H9 (cell line): ENCODE measurements at regions not wholly inside any gene's neighbourhood (a gene's known extent, or its start where the extent isn't known, plus 50 kb on each side); places are given as distances from the start of the nearest gene placed in this dataset.

ENCODE experiments used
- DNase-seq: peaks from one replicate; pipeline ENCODE4 v3.0.0-alpha.2; 2017
- H2AFZ ChIP-seq: one replicate; pipeline ENCODE4 v1.6.1; 2013; ENCODE audit warnings: mild to moderate bottlenecking, low read length, control low read depth, moderate library complexity
- H2AK5ac ChIP-seq: 2 replicates; pipeline ENCODE4 v1.6.1; 2013; ENCODE audit warnings: low read length, control low read depth, mixed read lengths; ENCODE audit not compliant: insufficient read length
- H2BK120ac ChIP-seq: one replicate; pipeline ENCODE4 v1.6.1; 2013; ENCODE audit warnings: low read depth, mild to moderate bottlenecking, low read length, control low read depth, inconsistent platforms; ENCODE audit not compliant: poor library complexity, severe bottlenecking
- H2BK12ac ChIP-seq: 2 replicates; pipeline ENCODE4 v1.6.1; 2013; ENCODE audit warnings: low read length, control low read depth, mixed read lengths, low read depth; ENCODE audit not compliant: insufficient read length
- H2BK15ac ChIP-seq: 2 replicates; pipeline ENCODE4 v1.6.1; 2013; ENCODE audit warnings: low read depth, low read length, control low read depth
- H2BK20ac ChIP-seq: one replicate; pipeline ENCODE4 v1.6.1; 2013; ENCODE audit warnings: low read depth, mild to moderate bottlenecking, low read length, control low read depth, inconsistent platforms; ENCODE audit not compliant: poor library complexity, severe bottlenecking
- H2BK5ac ChIP-seq: 2 replicates; pipeline ENCODE4 v1.6.1; 2013; ENCODE audit warnings: low read length, control low read depth, mixed read lengths; ENCODE audit not compliant: insufficient read length
- H3K14ac ChIP-seq: 2 replicates; pipeline ENCODE4 v1.6.1; 2013; ENCODE audit warnings: low read length, control low read depth; ENCODE audit not compliant: insufficient read depth
- H3K18ac ChIP-seq: 2 replicates; pipeline ENCODE4 v1.6.1; 2013; ENCODE audit warnings: low read depth, mild to moderate bottlenecking, mixed read lengths, low read length, control low read depth; ENCODE audit not compliant: insufficient read length
- H3K23ac ChIP-seq: 2 replicates; pipeline ENCODE4 v1.6.1; 2013; ENCODE audit warnings: low read length, control low read depth, mixed read lengths, low read depth; ENCODE audit not compliant: insufficient read length
- H3K23me2 ChIP-seq: 2 replicates; pipeline ENCODE4 v1.6.1; 2013; ENCODE audit warnings: low read depth, mild to moderate bottlenecking, mixed read lengths, low read length, control low read depth; ENCODE audit not compliant: insufficient read length, poor library complexity, severe bottlenecking
- H3K27ac ChIP-seq: 2 replicates; pipeline ENCODE4 v1.5.1; 2013; ENCODE audit warnings: low read length, control low read depth, mixed read lengths, low read depth; ENCODE audit not compliant: insufficient read length
- H3K27me3 ChIP-seq: 2 replicates; pipeline ENCODE4 v1.6.1; 2013; ENCODE audit warnings: low read length, control low read depth, inconsistent platforms; ENCODE audit not compliant: insufficient read depth
- H3K4ac ChIP-seq: 2 replicates; pipeline ENCODE4 v1.6.1; 2013; ENCODE audit warnings: low read depth, mild to moderate bottlenecking, control low read depth, inconsistent platforms, low read length, moderate library complexity
- H3K4me1 ChIP-seq: 2 replicates; pipeline ENCODE4 v1.6.1; 2013; ENCODE audit warnings: low read length, control low read depth, inconsistent platforms; ENCODE audit not compliant: insufficient read depth
- H3K4me2 ChIP-seq: 2 replicates; pipeline ENCODE4 v1.6.1; 2013; ENCODE audit warnings: low read length, control low read depth, mixed read lengths; ENCODE audit not compliant: insufficient read length, insufficient read depth
- H3K56ac ChIP-seq: 2 replicates; pipeline ENCODE4 v1.6.1; 2013; ENCODE audit warnings: low read depth, mild to moderate bottlenecking, mixed read lengths, low read length, control low read depth; ENCODE audit not compliant: insufficient read length
- H3K79me1 ChIP-seq: 2 replicates; pipeline ENCODE4 v1.6.1; 2013; ENCODE audit warnings: low read depth, mild to moderate bottlenecking, moderate library complexity, low read length, control low read depth, inconsistent platforms; ENCODE audit not compliant: insufficient read depth, poor library complexity, severe bottlenecking
- H3K79me2 ChIP-seq: 2 replicates; pipeline ENCODE4 v1.6.1; 2013; ENCODE audit warnings: low read length, control low read depth, inconsistent platforms; ENCODE audit not compliant: insufficient read depth
- H3K9ac ChIP-seq: 2 replicates; pipeline ENCODE4 v1.6.1; 2013; ENCODE audit warnings: low read length, control low read depth, mixed read lengths; ENCODE audit not compliant: insufficient read length; ENCODE audit errors: extremely low read depth
- H3K9me3 ChIP-seq: one replicate; pipeline ENCODE4 v1.6.1; 2013; ENCODE audit warnings: low read depth, low read length, inconsistent platforms; ENCODE audit not compliant: control insufficient read depth
- H3T11ph ChIP-seq: one replicate; pipeline ENCODE4 v1.6.1; 2013; ENCODE audit warnings: mild to moderate bottlenecking, low read length, control low read depth, inconsistent platforms
- H4K20me1 ChIP-seq: one replicate; pipeline ENCODE4 v1.6.1; 2013; ENCODE audit not compliant: control insufficient read depth, insufficient read length, insufficient read depth
- H4K5ac ChIP-seq: 2 replicates; pipeline ENCODE4 v1.6.1; 2013; ENCODE audit warnings: low read depth, mild to moderate bottlenecking, mixed read lengths, low read length, control low read depth; ENCODE audit not compliant: insufficient read length
- H4K8ac ChIP-seq: replicated peaks from 2 replicates; pipeline ENCODE4 v1.6.1; 2013; ENCODE audit warnings: low read length, control low read depth, mixed read lengths, low read depth; ENCODE audit not compliant: insufficient read length
- H4K91ac ChIP-seq: 2 replicates; pipeline ENCODE4 v1.6.1; 2013; ENCODE audit warnings: low read depth, mild to moderate bottlenecking, moderate library complexity, mixed read lengths, low read length, control low read depth; ENCODE audit not compliant: insufficient read length
- H3K27ac Mint-ChIP-seq, 3 experiments: 2 replicates in 2 of 3; 3 replicates in 1 of 3; pipeline ENCODE4 v1.8.0; 2020 to 2021; ENCODE audit warnings: mixed read lengths in 3 of 3, mild to moderate bottlenecking in 1 of 3, moderate library complexity in 1 of 3
- H3K27me3 Mint-ChIP-seq: 2 replicates; pipeline ENCODE4 v1.8.0; 2021; ENCODE audit warnings: low read depth, mild to moderate bottlenecking, moderate library complexity, mixed read lengths
- H3K36me3 Mint-ChIP-seq, 3 experiments: 2 replicates in 2 of 3; 3 replicates in 1 of 3; pipeline ENCODE4 v1.8.0; 2020 to 2021; ENCODE audit warnings: low read depth in 3 of 3, mixed read lengths in 3 of 3; ENCODE audit not compliant: insufficient read depth in 1 of 3
- H3K4me1 Mint-ChIP-seq, 2 experiments: 2 replicates each; pipeline ENCODE4 v1.8.0; 2020; ENCODE audit warnings: mixed read lengths in 2 of 2
- H3K4me3 Mint-ChIP-seq, 2 experiments: 2 replicates in 1 of 2; 3 replicates in 1 of 2; pipeline ENCODE4 v1.8.0; 2020 to 2021; ENCODE audit warnings: mild to moderate bottlenecking in 2 of 2, mixed read lengths in 2 of 2, moderate library complexity in 1 of 2
- H3K9me3 Mint-ChIP-seq, 2 experiments: 2 replicates in 1 of 2; 3 replicates in 1 of 2; pipeline ENCODE4 v1.8.0; 2020; ENCODE audit warnings: mild to moderate bottlenecking in 2 of 2, mixed read lengths in 2 of 2, moderate library complexity in 1 of 2
- CTCF ChIP-seq: fragments of 200-600 bp; sonication (generic); conservative IDR thresholded peaks from 3 replicates; pipeline ENCODE4 v1.8.0; 2021; ENCODE audit warnings: antibody characterized with exemption, mild to moderate bottlenecking
- WGBS: extraction: QIAGEN DNeasy Blood & Tissue Kit; methylation state at CpG from one replicate; pipeline ENCODE4 v1.1.7; 2013; ENCODE audit warnings: missing lambda C conversion rate, low lambda C conversion rate, mixed read lengths; ENCODE audit not compliant: insufficient read length; ENCODE audit errors: extremely low coverage; 5-methylcytosine and 5-hydroxymethylcytosine counted together

- DNase-seq, result no peak
- no peaks in the 10 kb centered on the region; a peak in 2 of 5 replicates for H3K9me3 Mint-ChIP-seq
Observed at GRCh38 chr5:68683632-68684036, 410.2 kb upstream of the SLC30A5 start.

More at GRCh38 chr5:68683632-68684036, 410.2 kb upstream of the SLC30A5 start:
- Histone ChIP-seq H3K9me3 (no peaks in the 10 kb centered on the region), H4K8ac (no peak overlapping the region), H3K23me2 (no peaks in the 10 kb centered on the region), H4K91ac (no peak overlapping the region), H3K27me3 (no peaks in the 10 kb centered on the region), H3K23ac (no peak overlapping the region), H4K5ac (no peak overlapping the region), H2AK5ac (no peak overlapping the region), H4K20me1 (no peaks in the 10 kb centered on the region), H3K56ac (no peak overlapping the region), H3K9ac (no peak overlapping the region), H3K79me1 (no peaks in the 10 kb centered on the region), H3K4ac (no peak overlapping the region), H2BK15ac (no peak overlapping the region), H3K79me2 (no peaks in the 10 kb centered on the region), H2BK12ac (no peak overlapping the region), H2BK120ac (no peak overlapping the region), H2AFZ (no peak overlapping the region), H3T11ph (no peak overlapping the region), H3K4me2 (no peak overlapping the region), H3K18ac (no peak overlapping the region), H3K4me1 (no peaks in the 10 kb centered on the region), H3K27ac (no peak overlapping the region), H2BK20ac (no peak overlapping the region), H2BK5ac (no peak overlapping the region), H3K14ac (no peak overlapping the region)
- H3K4me1 Mint-ChIP-seq, result peaks cover 2 to 4% of the 10 kb centered on the region in 2 experiments; a peak in 3 of 4 replicates
- WGBS, result no CpG with 5 or more reads among the region's 5 CpGs
- H3K36me3 Mint-ChIP-seq, result no peaks in the 10 kb centered on the region; a peak in 1 of 7 replicates
- TF ChIP-seq CTCF, result no peak
- H3K27ac Mint-ChIP-seq, result no peak overlapping the region
- H3K27me3 Mint-ChIP-seq, result peaks cover 1% of the 10 kb centered on the region; the same call in 1 of the 2 replicates
- no peak overlapping the region; a peak in 1 of 5 replicates for H3K4me3 Mint-ChIP-seq
